Endodermal cell (in vitro differentiated cells): ENCODE measurements at regions not wholly inside any gene's neighbourhood (a gene's known extent, or its start where the extent isn't known, plus 50 kb on each side); places are given as distances from the start of the nearest gene placed in this dataset.

Experiments
- DNase-seq: peaks from one replicate; pipeline ENCODE4 v3.0.0-alpha.2; 2017
- H3K27ac ChIP-seq: 2 replicates; pipeline ENCODE4 v1.5.1; 2013; ENCODE audit warnings: mild to moderate bottlenecking, low read depth, low read length, moderate library complexity
- H3K27me3 ChIP-seq: 2 replicates; pipeline ENCODE4 v1.6.1; 2013; ENCODE audit warnings: mild to moderate bottlenecking, low read length, moderate library complexity; ENCODE audit not compliant: insufficient read depth, control insufficient read depth, poor library complexity, severe bottlenecking
- H3K36me3 ChIP-seq: 2 replicates; pipeline ENCODE4 v1.7.0; 2013; ENCODE audit warnings: mild to moderate bottlenecking, low read length, moderate library complexity; ENCODE audit not compliant: control insufficient read depth, insufficient read depth
- H3K4me1 ChIP-seq: one replicate; pipeline ENCODE4 v1.7.0; 2013; ENCODE audit warnings: low read length; ENCODE audit not compliant: control insufficient read depth, insufficient read depth
- H3K4me3 ChIP-seq: 2 replicates; pipeline ENCODE4 v1.5.1; 2013; ENCODE audit warnings: mild to moderate bottlenecking, low read length, moderate library complexity
- H3K9ac ChIP-seq: 2 replicates; pipeline ENCODE4 v1.6.1; 2013; ENCODE audit warnings: mild to moderate bottlenecking, low read length, moderate library complexity; ENCODE audit not compliant: poor library complexity, severe bottlenecking; ENCODE audit errors: extremely low read depth
- H3K9me3 ChIP-seq: 2 replicates; pipeline ENCODE4 v1.6.1; 2013; ENCODE audit warnings: mild to moderate bottlenecking, low read length, moderate library complexity; ENCODE audit not compliant: control insufficient read depth
- H3K27ac Mint-ChIP-seq: 2 replicates; pipeline ENCODE4 v1.8.0; 2020; ENCODE audit warnings: mixed read lengths
- H3K27me3 Mint-ChIP-seq: 2 replicates; pipeline ENCODE4 v1.8.0; 2021; ENCODE audit warnings: mild to moderate bottlenecking, mixed read lengths; ENCODE audit not compliant: insufficient read depth
- H3K36me3 Mint-ChIP-seq: 2 replicates; pipeline ENCODE4 v1.8.0; 2020; ENCODE audit warnings: low read depth, mixed read lengths
- H3K4me1 Mint-ChIP-seq: 2 replicates; pipeline ENCODE4 v1.8.0; 2020; ENCODE audit warnings: mixed read lengths
- H3K4me3 Mint-ChIP-seq: 2 replicates; pipeline ENCODE4 v1.8.0; 2020; ENCODE audit warnings: mild to moderate bottlenecking, moderate library complexity, mixed read lengths
- H3K9me3 Mint-ChIP-seq: 2 replicates; pipeline ENCODE4 v1.8.0; 2020; ENCODE audit warnings: mild to moderate bottlenecking, mixed read lengths
- WGBS, 2 experiments: methylation state at CpG; one replicate each; pipeline versions ENCODE4 v1.1.5 to v1.1.7; 2013; ENCODE audit warnings: missing lambda C conversion rate in 2 of 2, mixed read lengths in 1 of 2; ENCODE audit not compliant: insufficient coverage in 1 of 2, insufficient read length in 1 of 2; 5-methylcytosine and 5-hydroxymethylcytosine counted together
- TF ChIP-seq, protein P1 (sequence below): fragments of 200-600 bp; sonication (generic); conservative IDR thresholded peaks from 2 replicates; pipeline ENCODE4 v1.5.0; 2021; ENCODE audit warnings: antibody characterized with exemption, mild to moderate bottlenecking

DNA sequence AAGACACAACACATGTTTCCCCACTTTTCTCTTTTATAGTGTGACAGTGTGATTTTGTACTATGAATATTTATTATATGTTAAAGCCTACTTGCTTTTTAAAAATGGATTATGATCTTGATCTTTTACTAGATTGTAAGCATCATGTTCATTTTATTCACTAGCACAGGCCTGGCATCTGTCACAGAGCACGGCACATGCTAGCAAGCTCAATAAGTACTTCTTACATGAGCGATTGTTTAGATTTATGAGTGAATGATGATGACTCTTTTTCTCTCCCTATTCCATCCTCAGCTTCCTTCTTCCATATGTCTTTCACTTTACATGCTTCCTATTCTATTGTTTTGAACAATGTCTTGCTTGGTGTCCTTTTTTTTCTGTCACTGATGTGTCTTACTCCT lies 1454.1 kb downstream of the MRPL39 start:
- no peak for DNase-seq
- Histone ChIP-seq H3K27me3 (peaks cover under 1% of the 10 kb centered on the region), H3K4me3 (no peak overlapping the region), H3K9ac (no peak overlapping the region), H3K9me3 (peaks cover 6% of the 10 kb centered on the region), H3K4me1 (no peaks in the 10 kb centered on the region), H3K27ac (no peak overlapping the region), H3K36me3 (no peaks in the 10 kb centered on the region)
- Mint-ChIP-seq H3K9me3 (peaks cover 15% of the 10 kb centered on the region), H3K4me1 (no peaks in the 10 kb centered on the region), H3K27ac (no peak overlapping the region), H3K4me3 (no peak overlapping the region), H3K27me3 (no peaks in the 10 kb centered on the region), H3K36me3 (no peaks in the 10 kb centered on the region)
- TF ChIP-seq, protein P1, sequence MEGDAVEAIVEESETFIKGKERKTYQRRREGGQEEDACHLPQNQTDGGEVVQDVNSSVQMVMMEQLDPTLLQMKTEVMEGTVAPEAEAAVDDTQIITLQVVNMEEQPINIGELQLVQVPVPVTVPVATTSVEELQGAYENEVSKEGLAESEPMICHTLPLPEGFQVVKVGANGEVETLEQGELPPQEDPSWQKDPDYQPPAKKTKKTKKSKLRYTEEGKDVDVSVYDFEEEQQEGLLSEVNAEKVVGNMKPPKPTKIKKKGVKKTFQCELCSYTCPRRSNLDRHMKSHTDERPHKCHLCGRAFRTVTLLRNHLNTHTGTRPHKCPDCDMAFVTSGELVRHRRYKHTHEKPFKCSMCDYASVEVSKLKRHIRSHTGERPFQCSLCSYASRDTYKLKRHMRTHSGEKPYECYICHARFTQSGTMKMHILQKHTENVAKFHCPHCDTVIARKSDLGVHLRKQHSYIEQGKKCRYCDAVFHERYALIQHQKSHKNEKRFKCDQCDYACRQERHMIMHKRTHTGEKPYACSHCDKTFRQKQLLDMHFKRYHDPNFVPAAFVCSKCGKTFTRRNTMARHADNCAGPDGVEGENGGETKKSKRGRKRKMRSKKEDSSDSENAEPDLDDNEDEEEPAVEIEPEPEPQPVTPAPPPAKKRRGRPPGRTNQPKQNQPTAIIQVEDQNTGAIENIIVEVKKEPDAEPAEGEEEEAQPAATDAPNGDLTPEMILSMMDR: no peak
- WGBS, 2 experiments: 82% methylated on average over 1 of the region's 2 CpGs; no CpG with 5 or more reads in 1 of the 2 experiments

DNA sequence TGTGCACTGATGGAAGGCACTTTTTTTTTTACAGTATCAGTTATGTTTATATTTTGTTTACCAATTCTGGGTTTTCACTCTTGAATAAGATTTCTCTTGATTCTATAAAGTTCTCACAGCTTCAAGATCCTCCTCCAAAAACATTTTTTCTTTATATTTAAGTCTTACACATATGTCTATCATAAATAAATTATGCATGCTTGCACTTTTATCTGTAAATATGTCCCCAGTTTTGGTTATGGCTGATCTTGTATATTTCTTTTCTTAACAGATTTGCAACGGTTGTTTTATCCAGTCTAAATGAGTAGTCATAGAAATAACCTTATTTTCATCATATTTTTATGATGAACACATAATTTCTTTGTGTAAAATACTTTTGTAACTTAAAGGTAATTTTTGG lies 1456.5 kb downstream of the MRPL39 start:
- WGBS, 2 experiments: no CpG with 5 or more reads among the region's 1 CpG
- H3K27ac Mint-ChIP-seq: no peak overlapping the region

DNA sequence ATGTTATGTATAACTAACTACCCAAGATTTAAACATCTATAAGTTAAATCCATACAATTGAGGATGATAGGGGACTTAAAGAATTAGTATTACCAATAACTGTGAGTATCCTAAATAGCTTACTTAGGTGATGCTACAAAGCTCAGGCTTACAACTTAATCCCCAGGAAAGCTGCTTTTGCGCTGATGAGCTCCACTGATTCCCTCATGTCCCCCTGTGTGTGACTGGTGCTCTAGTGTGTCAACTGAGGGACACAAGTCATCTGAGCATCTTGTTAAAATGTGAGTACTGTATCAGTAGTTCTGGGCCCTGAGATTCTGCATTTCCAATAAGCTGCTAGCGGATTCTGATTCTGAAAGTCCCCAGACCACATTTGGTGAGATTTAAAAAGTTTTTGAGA lies 1458.8 kb downstream of the MRPL39 start:
- Histone ChIP-seq H3K27ac (no peak overlapping the region), H3K9me3 (peaks cover 11% of the 10 kb centered on the region), H3K27me3 (peaks cover 17% of the 10 kb centered on the region), H3K4me3 (no peak overlapping the region), H3K9ac (no peak overlapping the region), H3K4me1 (no peaks in the 10 kb centered on the region), H3K36me3 (no peaks in the 10 kb centered on the region)
- no peaks in the 10 kb centered on the region for H3K36me3 Mint-ChIP-seq
- TF ChIP-seq, protein P1: no peak
- H3K27me3 Mint-ChIP-seq: no peaks in the 10 kb centered on the region
- H3K4me1 Mint-ChIP-seq: no peaks in the 10 kb centered on the region
- no peak for DNase-seq
- peaks cover 26% of the 10 kb centered on the region for H3K9me3 Mint-ChIP-seq
- WGBS, 2 experiments: 76 to 80% methylated on average over 1 to 2 of the region's 2 CpGs
- H3K27ac Mint-ChIP-seq: no peak overlapping the region
- no peak overlapping the region for H3K4me3 Mint-ChIP-seq

More for the DNA sequence above, 1456.5 kb downstream of the MRPL39 start:
- Histone ChIP-seq H3K27me3 (peaks cover 17% of the 10 kb centered on the region), H3K27ac (no peak overlapping the region), H3K4me3 (no peak overlapping the region), H3K36me3 (no peaks in the 10 kb centered on the region), H3K4me1 (no peaks in the 10 kb centered on the region), H3K9me3 (peaks cover 11% of the 10 kb centered on the region), H3K9ac (no peak overlapping the region)
- Mint-ChIP-seq H3K9me3 (peaks cover 16% of the 10 kb centered on the region), H3K27me3 (no peaks in the 10 kb centered on the region), H3K36me3 (no peaks in the 10 kb centered on the region), H3K4me1 (no peaks in the 10 kb centered on the region), H3K4me3 (no peak overlapping the region)
- TF ChIP-seq, protein P1: no peak
- no peak for DNase-seq
